BJ (cell line): ENCODE measurements at regions not wholly inside any gene's neighbourhood (a gene's known extent, or its start where the extent isn't known, plus 50 kb on each side); places are given as distances from the start of the nearest gene placed in this dataset.

Source experiments
- CTCF ChIA-PET: fragments of 350-600 bp; formaldehyde crosslinking; extraction: SDS; loops from one replicate; lab custom pipeline; 2021; ENCODE audit warnings: antibody characterized with exemption, inconsistent platforms; lab: Yijun Ruan, JAX
- POLR2A ChIA-PET: fragments of 300-600 bp; sonication (Branson Sonifier 250); formaldehyde crosslinking; extraction: SDS; loops from one replicate; lab custom pipeline; 2021; ENCODE audit warnings: antibody characterized with exemption; lab: Charles Lee
- DNase-seq: peaks from one replicate; pipeline ENCODE4 v3.0.0-alpha.2; 2011; ENCODE audit warnings: low read depth
- H3K27me3 ChIP-seq: 2 replicates; pipeline ENCODE4 v1.6.0; 2011; ENCODE audit warnings: low read length; ENCODE audit not compliant: control insufficient read depth, insufficient read depth
- H3K36me3 ChIP-seq: 2 replicates; pipeline ENCODE4 v1.5.1; 2011; ENCODE audit warnings: low read length; ENCODE audit not compliant: control insufficient read depth, insufficient read depth
- H3K4me3 ChIP-seq: 2 replicates; pipeline ENCODE4 v1.5.1; 2011; ENCODE audit warnings: low read depth, mild to moderate bottlenecking, control low read depth, low read length
- CTCF ChIP-seq: IDR thresholded peaks from 2 replicates; pipeline ENCODE4 v1.5.1; 2011; ENCODE audit warnings: low read depth, mild to moderate bottlenecking, control low read depth, inconsistent platforms, low read length, moderate library complexity; ENCODE audit not compliant: insufficient read depth

DNA sequence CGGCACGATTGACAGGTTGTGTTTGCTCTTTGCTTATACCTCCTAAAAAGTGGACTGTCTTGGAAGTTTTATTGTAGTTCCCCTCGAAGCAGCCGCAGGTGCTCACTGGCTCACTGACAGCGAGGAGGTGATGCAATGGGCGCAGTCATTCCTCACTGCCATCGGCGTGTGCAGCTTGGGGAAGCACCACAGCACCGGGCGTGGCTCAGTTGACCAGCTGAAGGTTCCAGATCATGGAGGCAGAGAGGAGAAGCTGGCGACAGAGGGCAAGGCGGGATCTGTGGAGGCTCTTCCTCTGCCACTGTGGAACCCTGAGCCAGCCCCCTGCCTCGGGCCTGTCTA, 72.1 kb upstream of the TNRC6C start:
- ChIA-PET POLR2A (no interaction called here), CTCF (no interaction called here)
- TF ChIP-seq CTCF = no peak
- Histone ChIP-seq H3K36me3 (no peaks in the 10 kb centered on the region), H3K4me3 (no peak overlapping the region), H3K27me3 (peaks cover 13% of the 10 kb centered on the region)
- DNase-seq = no peak

GRCh38 chr17:77887110-77887463, 71.4 kb upstream of the TNRC6C start:
- peak overlapping the region; percentile 55 for H3K4me3 ChIP-seq
- no peak for TF ChIP-seq CTCF
- ChIA-PET POLR2A (no interaction called here), CTCF (no interaction called here)
- no peak for DNase-seq
- H3K27me3 ChIP-seq = peaks cover 14% of the 10 kb centered on the region
- no peaks in the 10 kb centered on the region for H3K36me3 ChIP-seq

DNA sequence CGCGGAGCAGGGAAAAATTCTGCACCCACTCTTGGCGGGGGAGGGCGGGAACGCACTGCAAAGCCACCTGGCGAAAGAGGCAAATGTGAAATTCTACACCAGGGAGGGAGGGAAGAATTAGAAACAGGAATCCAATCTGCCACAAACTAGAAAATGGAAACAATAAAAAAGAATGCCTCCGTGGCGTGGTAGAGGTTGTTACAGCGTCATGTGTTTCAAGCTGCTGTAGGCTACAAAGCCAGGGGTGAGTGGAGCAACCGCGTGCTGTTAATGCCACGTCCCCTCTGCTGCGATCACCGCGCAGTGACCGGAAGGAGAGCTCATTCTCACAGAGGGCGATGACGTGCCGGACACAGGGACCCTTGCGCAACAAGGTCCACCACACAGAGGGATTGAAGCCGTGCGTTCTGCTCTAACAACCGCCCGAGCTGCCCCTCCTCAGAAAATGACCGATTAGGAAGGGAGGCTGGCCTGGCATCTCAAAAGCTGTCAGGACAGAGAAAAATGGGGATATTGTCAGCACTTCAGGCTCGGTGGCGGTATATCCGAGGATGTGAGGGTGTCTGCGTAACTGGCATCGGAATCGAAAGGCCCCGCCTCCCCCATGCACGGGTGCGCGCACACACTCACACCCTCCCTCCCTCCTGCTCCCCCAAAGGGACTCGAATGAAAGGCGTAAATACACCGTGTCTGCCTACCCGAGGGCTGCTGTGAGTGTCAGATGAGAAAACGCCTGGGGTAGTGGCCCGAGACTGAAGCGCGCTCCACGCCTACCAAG, 70.8 kb upstream of the TNRC6C start:
- no peaks in the 10 kb centered on the region for H3K36me3 ChIP-seq
- CTCF ChIA-PET = interaction anchor here (1.4 kb wide), 1 partner anchor 75 kb away, joined by 3 read pairs; no protein-coding TSS in a partner anchor
- H3K4me3 ChIP-seq = peak overlapping the region; percentile 55
- H3K27me3 ChIP-seq = peaks cover 14% of the 10 kb centered on the region
- no peak for TF ChIP-seq CTCF
- POLR2A ChIA-PET = interaction anchor here (0.6 kb wide), 1 partner anchor 213 kb away, joined by 12 read pairs; no protein-coding TSS in a partner anchor
- peak; percentile 26 for DNase-seq

GRCh38 chr17:77888242-77889134, 70.0 kb upstream of the TNRC6C start:
- ChIA-PET POLR2A (interaction anchor here (0.6 kb wide), 2 partner anchors 20 to 212 kb away, joined by 7 to 12 read pairs; no protein-coding TSS in a partner anchor), CTCF (interaction anchor here (1.4 kb wide), 1 partner anchor 74 kb away, joined by 3 read pairs; no protein-coding TSS in a partner anchor)
- Histone ChIP-seq H3K27me3 (peaks cover 12% of the 10 kb centered on the region), H3K36me3 (no peaks in the 10 kb centered on the region), H3K4me3 (peak overlapping the region; percentile 55)
- no peak for DNase-seq
- no peak for TF ChIP-seq CTCF

- CTCF ChIA-PET = no interaction called here
- H3K27me3 ChIP-seq = peaks cover 11% of the 10 kb centered on the region
- POLR2A ChIA-PET = interaction anchor here (0.6 kb wide), 1 partner anchor 19 kb away, joined by 7 read pairs; no protein-coding TSS in a partner anchor
- H3K36me3 ChIP-seq = no peaks in the 10 kb centered on the region
- no peak for DNase-seq
- TF ChIP-seq CTCF = no peak
- H3K4me3 ChIP-seq = no peak overlapping the region
These were observed 69.4 kb upstream of the TNRC6C start for GRCh38 chr17:77889135-77889505.
